ENCODE measurements at regions not wholly inside any gene's neighbourhood (a gene's known extent, or its start where the extent isn't known, plus 50 kb on each side); places are given as distances from the start of the nearest gene placed in this dataset.

- no peak overlapping the region for H3K4me3 ChIP-seq (ENCODE audit: low read depth, low read length)
- DNase-seq (ENCODE audit: low read depth): no peak
- TF ChIP-seq CTCF (IDR thresholded peaks at IDR 0.05; ENCODE audit: insufficient read depth, low read length): no peak
These were observed 271.6 kb upstream of the SETBP1 start for GRCh38 chr18:44409071-44409470.

- no peak overlapping the region for H3K4me3 ChIP-seq (ENCODE audit: low read depth, low read length)
- DNase-seq (ENCODE audit: low read depth): no peak
- TF ChIP-seq CTCF (IDR thresholded peaks at IDR 0.05; ENCODE audit: insufficient read depth, low read length): no peak
These were observed 271.2 kb upstream of the SETBP1 start for GRCh38 chr18:44409515-44409914.

- no peak for TF ChIP-seq CTCF (IDR thresholded peaks at IDR 0.05; ENCODE audit: insufficient read depth, low read length)
These were observed 269.9 kb upstream of the SETBP1 start for GRCh38 chr18:44410740-44411139.

GRCh38 chr18:44411262-44411905 is 269.3 kb upstream of the SETBP1 start:
- TF ChIP-seq CTCF (IDR thresholded peaks at IDR 0.05; ENCODE audit: insufficient read depth, low read length): no peak
- H3K4me3 ChIP-seq (ENCODE audit: low read depth, low read length): no peak overlapping the region
- peak; percentile 7 for DNase-seq (ENCODE audit: low read depth)

More at GRCh38 chr18:44410740-44411139, 269.9 kb upstream of the SETBP1 start:
- no peak for DNase-seq (ENCODE audit: low read depth)
- H3K4me3 ChIP-seq (ENCODE audit: low read depth, low read length): no peak overlapping the region

GRCh38 chr18:44411976-44412375 is 268.7 kb upstream of the SETBP1 start:
- DNase-seq (ENCODE audit: low read depth): no peak
- no peak overlapping the region for H3K4me3 ChIP-seq (ENCODE audit: low read depth, low read length)
- no peak for TF ChIP-seq CTCF (IDR thresholded peaks at IDR 0.05; ENCODE audit: insufficient read depth, low read length)

- no peak overlapping the region for H3K4me3 ChIP-seq (ENCODE audit: low read depth, low read length)
- TF ChIP-seq CTCF (IDR thresholded peaks at IDR 0.05; ENCODE audit: insufficient read depth, low read length): no peak
- no peak for DNase-seq (ENCODE audit: low read depth)
These were observed 256.7 kb upstream of the SETBP1 start for GRCh38 chr18:44423814-44424644.

All from fibroblast of the aortic adventitia (primary cell).